Pancreas (tissue), 10 donors: ENCODE measurements at regions not wholly inside any gene's neighbourhood (a gene's known extent, or its start where the extent isn't known, plus 50 kb on each side); places are given as distances from the start of the nearest gene placed in this dataset.
"Not testable (repeated sequence)": the region's sequence is repeated elsewhere in the genome, so short reads cannot be mapped to it uniquely, and the experiment has no call there.

ENCODE experiments used
- ATAC-seq, 4 donors: fragments of 200-7000 bp; cut with Tn5 transposase; one replicate each; pipeline versions ENCODE4 v1.8.0 to v1.9.1; 2020; ENCODE audit warnings: mild to moderate bottlenecking in 4 of 4, moderate library complexity in 4 of 4
- DNase-seq, 6 donors: peaks; one replicate each; pipeline ENCODE4 v3.0.0-alpha.2; 2020
- FAIRE-seq: peaks from 2 replicates; lab custom pipeline; 2012; peaks lifted over from hg19 to GRCh38; lab: Jason Lieb, UNC
- H3K27ac ChIP-seq, 4 donors: fragments of 200-600 bp; sonication (generic); 1 replicate in 3 of 4; 2 replicates in 1 of 4; pipeline versions ENCODE4 v1.5.0 to v1.8.0; 2020
- H3K27me3 ChIP-seq, 4 donors: fragments of 200-600 bp; one replicate each; pipeline ENCODE4 v1.8.0; 2021
- H3K36me3 ChIP-seq, 3 donors: fragments of 200-600 bp; sonication (generic) in 1 of 3; one replicate each; pipeline versions ENCODE4 v1.5.0 to v1.8.0; 2020 to 2021
- H3K4me1 ChIP-seq, 3 donors: fragments of 200-600 bp; one replicate each; pipeline ENCODE4 v1.8.0; 2021
- H3K4me3 ChIP-seq, 4 donors: fragments of 200-600 bp; sonication (generic) in 2 of 4; one replicate each; pipeline versions ENCODE4 v1.5.0 to v1.8.0; 2020 to 2021
- H3K9me3 ChIP-seq, 4 donors: fragments of 200-600 bp; one replicate each; pipeline ENCODE4 v1.8.0; 2021
- WGBS, 2 donors: extraction: QIAGEN DNeasy Blood & Tissue Kit; methylation state at CpG; one replicate each; pipeline ENCODE4 v1.1.7; 2013; 5-methylcytosine and 5-hydroxymethylcytosine counted together
- intact Hi-C, 3 donors: fragments of 100-400 bp; cut with DNase I; formaldehyde crosslinking; loops; one replicate each; pipeline versions ENCODE4 v1.11.1 to v1.14.2; 2022
- donor health status: healthy with polysubstance abuse.
- donor health status: DM: no; HTN: no; CAD: no; lungs with moderate emphysema.
- donor health status: DM: no; HTN: no; CAD: no.
- donor health status: control.
- donor health status: control.
- donor health status: Bipolar disorder and iron deficiency.
- donor health status: DM: yes; HTN: yes; CAD: no.
- donor health status: DM: no; HTN: no; CAD: no.
- donor health status: DM: no; HTN: no; CAD: no.
- donor health status: DM: yes; HTN: yes; CAD: no.

GRCh38 chr9:61447189-61447588 lies 257.4 kb downstream of the SPATA31A7 start:
- FAIRE-seq, H3K9me3 ChIP-seq, H3K27ac ChIP-seq, H3K4me3 ChIP-seq, H3K36me3 ChIP-seq, ATAC-seq, H3K4me1 ChIP-seq, H3K27me3 ChIP-seq, intact Hi-C loops, DNase-seq: not testable (repeated sequence)
- WGBS, 2 donors: no CpG with 5 or more reads among the region's 10 CpGs

- H3K4me3 ChIP-seq, H3K4me1 ChIP-seq, H3K9me3 ChIP-seq, H3K27ac ChIP-seq, ATAC-seq, H3K36me3 ChIP-seq, intact Hi-C loops, DNase-seq, FAIRE-seq, H3K27me3 ChIP-seq: not testable (repeated sequence)
- no CpG with 5 or more reads among the region's 3 CpGs for WGBS, 2 donors
Measured at GRCh38 chr9:61460860-61461259, 271.0 kb downstream of the SPATA31A7 start.
